ENCODE measurements at regions not wholly inside any gene's neighbourhood (a gene's known extent, or its start where the extent isn't known, plus 50 kb on each side); places are given as distances from the start of the nearest gene placed in this dataset.
"Not testable (repeated sequence)": the region's sequence is repeated elsewhere in the genome, so short reads cannot be mapped to it uniquely, and the experiment has no call there.

DNA sequence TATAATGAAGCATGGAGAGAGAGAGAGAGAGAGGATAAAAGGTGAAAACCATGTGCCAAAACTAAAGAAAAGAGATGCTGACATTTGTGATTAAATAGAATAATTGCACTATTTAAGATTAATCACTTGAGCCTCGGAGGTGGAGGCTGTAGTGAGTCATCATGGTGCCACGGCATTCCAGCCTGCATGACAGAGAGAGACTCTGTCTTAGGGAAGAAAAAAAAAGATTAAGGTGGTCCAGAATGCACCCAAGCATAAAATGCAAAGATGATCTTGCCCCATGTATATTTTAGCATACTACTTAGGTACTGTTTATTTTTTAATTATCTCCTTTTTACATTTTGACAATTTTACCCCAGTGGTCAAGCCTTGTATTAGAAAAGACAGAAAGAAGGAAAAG lies 742.5 kb downstream of the SPATA31A1 start:
- H3K36me3 Mint-ChIP-seq, result not testable (repeated sequence)

DNA sequence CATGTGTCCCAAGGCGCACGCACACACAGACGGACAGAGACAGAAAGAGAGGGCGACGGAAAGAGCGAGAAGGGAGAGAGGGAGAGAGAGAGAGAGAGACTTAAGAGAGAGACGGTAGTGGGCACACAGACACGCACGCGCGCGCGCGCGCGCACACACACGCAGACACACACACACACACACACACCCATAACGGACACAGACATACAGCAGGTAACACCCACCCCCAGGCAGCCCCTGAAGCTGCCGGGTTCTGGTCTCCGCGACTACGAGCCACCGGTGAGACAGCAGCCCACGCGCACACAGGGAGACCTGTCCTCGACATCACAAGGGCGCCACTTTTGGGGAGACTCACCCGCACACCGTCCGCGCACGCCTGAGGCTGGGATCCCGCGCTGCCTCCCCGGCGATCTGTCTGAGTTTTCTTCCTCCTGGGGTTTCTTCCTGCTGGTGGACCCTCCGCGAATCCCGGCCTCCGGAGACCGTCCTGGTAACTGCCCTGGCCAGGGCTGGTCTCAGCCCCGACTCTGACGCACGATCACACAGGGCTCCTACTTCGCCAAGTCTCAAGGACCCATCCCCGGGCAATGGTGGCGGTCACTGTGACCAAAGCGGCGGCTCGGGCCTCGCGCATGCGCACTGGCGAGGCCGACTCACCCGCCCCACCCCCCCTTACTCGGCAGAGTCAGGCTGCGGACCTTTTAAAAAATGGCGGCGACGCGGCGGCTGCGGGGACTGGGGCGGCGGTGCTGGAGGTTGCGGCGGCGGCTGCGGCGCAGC lies 750.7 kb downstream of the SPATA31A1 start:
- peak overlapping the region; percentile 97 to 98 for H3K27ac Mint-ChIP-seq
- peaks cover 4 to 11% of the 10 kb centered on the region in 2 donors for H3K36me3 Mint-ChIP-seq
- H3K9me3 Mint-ChIP-seq, result not testable (repeated sequence)
- peak; percentile 58 to 78 for ATAC-seq
- DNase-seq (ENCODE audit: low spot score in 2 of 2), result peak; percentile 61 to 84

More for the DNA sequence above, 742.5 kb downstream of the SPATA31A1 start:
- not testable (repeated sequence) for ATAC-seq; H3K27ac Mint-ChIP-seq; H3K9me3 Mint-ChIP-seq; DNase-seq (ENCODE audit: low spot score in 2 of 2)

- not testable (repeated sequence) for ATAC-seq, H3K9me3 Mint-ChIP-seq
- H3K27ac Mint-ChIP-seq, result peak overlapping the region in 1 of 2 donors; percentile 98
- peak in 1 of 2 donors; percentile 22 for DNase-seq (ENCODE audit: low spot score in 2 of 2)
- peaks cover 4 to 11% of the 10 kb centered on the region in 2 donors for H3K36me3 Mint-ChIP-seq
Measured at GRCh38 chr9:40106783-40107248, 751.3 kb downstream of the SPATA31A1 start.

GRCh38 chr9:40107251-40107650 lies 751.8 kb downstream of the SPATA31A1 start:
- ATAC-seq; H3K9me3 Mint-ChIP-seq; DNase-seq (ENCODE audit: low spot score in 2 of 2): not testable (repeated sequence)
- Mint-ChIP-seq H3K27ac (peak overlapping the region in 1 of 2 donors; percentile 98), H3K36me3 (peaks cover 4 to 11% of the 10 kb centered on the region in 2 donors)

DNA sequence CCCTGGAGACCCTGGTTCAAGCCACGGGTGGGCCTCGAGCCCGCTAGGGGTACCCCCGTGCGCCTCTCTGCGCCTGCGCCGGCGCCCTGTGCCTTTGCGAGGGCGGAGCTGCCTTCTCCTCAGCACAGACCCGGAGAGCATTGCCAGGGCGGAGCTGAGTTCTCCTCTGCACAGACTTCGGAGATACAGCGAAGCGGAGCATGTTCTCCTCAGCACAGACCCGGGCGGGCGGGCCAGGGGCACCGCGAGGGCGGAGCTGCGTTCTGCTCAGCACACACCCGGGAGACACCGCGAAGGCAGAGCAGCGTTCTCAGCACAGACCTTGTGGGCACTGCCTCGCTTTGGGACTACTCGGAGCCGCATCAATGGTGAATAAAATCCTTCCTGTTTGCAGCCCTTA lies 753.0 kb downstream of the SPATA31A1 start:
- not testable (repeated sequence) for H3K9me3 Mint-ChIP-seq; H3K27ac Mint-ChIP-seq; ATAC-seq; DNase-seq (ENCODE audit: low spot score in 2 of 2)
- H3K36me3 Mint-ChIP-seq, result peaks cover 4 to 11% of the 10 kb centered on the region in 2 donors

- not testable (repeated sequence) for DNase-seq (ENCODE audit: low spot score in 2 of 2); H3K27ac Mint-ChIP-seq; ATAC-seq; H3K36me3 Mint-ChIP-seq; H3K9me3 Mint-ChIP-seq
Measured at GRCh38 chr9:40110751-40111150, 755.3 kb downstream of the SPATA31A1 start.

- H3K27ac Mint-ChIP-seq; DNase-seq (ENCODE audit: low spot score in 2 of 2); H3K9me3 Mint-ChIP-seq: not testable (repeated sequence)
Measured at GRCh38 chr9:40111571-40111970, 756.1 kb downstream of the SPATA31A1 start.

GRCh38 chr9:40130598-40130997 lies 775.1 kb downstream of the SPATA31A1 start:
- ATAC-seq; H3K36me3 Mint-ChIP-seq; H3K9me3 Mint-ChIP-seq; H3K27ac Mint-ChIP-seq; DNase-seq (ENCODE audit: low spot score in 2 of 2): not testable (repeated sequence)

More at GRCh38 chr9:40111571-40111970, 756.1 kb downstream of the SPATA31A1 start:
- ATAC-seq, H3K36me3 Mint-ChIP-seq: not testable (repeated sequence)

DNA sequence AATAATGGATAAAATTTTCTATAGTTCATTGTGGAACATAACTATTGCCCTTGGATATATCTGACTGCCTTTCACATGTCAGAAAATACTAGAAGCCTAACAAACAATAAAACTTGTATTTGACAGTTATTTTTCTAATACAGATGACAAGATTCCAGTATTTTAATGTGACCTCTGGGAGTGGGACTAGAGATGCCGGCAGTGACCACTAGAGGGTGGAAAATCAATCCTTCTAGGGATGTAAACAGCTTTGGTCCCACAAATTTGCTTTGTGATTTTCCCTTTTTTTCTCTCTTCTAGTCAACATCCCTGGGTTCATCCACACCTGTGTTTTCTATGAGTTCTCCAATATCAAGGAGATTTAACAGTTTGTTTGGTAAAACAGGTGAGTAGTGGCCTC lies 813.7 kb downstream of the SPATA31A1 start:
- DNase-seq (ENCODE audit: low spot score in 2 of 2); H3K36me3 Mint-ChIP-seq; H3K27ac Mint-ChIP-seq; H3K9me3 Mint-ChIP-seq: not testable (repeated sequence)
- ATAC-seq, result peak in 1 of 2 donors; percentile 46

DNA sequence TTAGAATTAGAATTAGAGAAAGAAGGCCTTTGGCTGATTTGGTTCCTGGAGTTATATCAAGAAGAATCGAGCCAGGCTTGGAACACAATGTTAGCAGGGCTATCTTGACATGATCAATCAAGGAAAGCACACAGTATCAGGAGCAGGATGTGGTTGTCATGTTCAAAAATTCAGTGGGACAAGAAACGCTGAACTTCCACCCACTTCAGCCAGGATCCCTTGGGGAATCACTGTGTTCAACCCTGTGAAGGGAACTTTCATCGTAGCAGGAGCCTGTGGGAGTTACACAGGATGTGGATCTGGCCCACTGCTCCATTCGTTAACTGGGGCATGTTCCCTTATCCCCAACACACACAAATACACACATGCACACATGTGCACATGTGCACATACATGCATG lies 817.8 kb downstream of the SPATA31A1 start:
- H3K27ac Mint-ChIP-seq; H3K9me3 Mint-ChIP-seq; DNase-seq (ENCODE audit: low spot score in 2 of 2); ATAC-seq; H3K36me3 Mint-ChIP-seq: not testable (repeated sequence)

- DNase-seq (ENCODE audit: low spot score in 2 of 2); H3K27ac Mint-ChIP-seq; H3K36me3 Mint-ChIP-seq; ATAC-seq; H3K9me3 Mint-ChIP-seq: not testable (repeated sequence)
Measured at GRCh38 chr9:40174035-40174434, 818.6 kb downstream of the SPATA31A1 start.

DNA sequence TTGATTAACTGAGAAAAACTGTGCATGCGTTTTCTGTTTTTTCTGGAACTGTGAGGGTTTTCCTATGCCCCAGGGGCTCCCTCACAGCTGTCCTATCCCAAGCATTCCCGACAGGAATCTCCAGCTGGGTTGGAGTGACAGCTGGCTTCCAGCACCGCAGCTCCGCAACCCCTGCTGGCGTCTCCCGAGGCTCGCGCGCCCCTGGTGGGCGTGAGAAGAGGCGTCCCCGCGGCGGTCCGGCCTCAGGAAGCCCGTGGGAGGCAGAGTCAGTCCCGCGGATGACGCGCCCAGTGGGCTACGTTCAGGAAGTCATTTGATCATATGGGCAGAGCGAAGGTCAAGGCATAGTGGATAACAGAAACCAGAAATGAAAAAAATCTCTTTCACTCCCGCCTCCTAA lies 821.9 kb downstream of the SPATA31A1 start:
- H3K27ac Mint-ChIP-seq; ATAC-seq; H3K36me3 Mint-ChIP-seq; DNase-seq (ENCODE audit: low spot score in 2 of 2); H3K9me3 Mint-ChIP-seq: not testable (repeated sequence)

- H3K36me3 Mint-ChIP-seq; H3K9me3 Mint-ChIP-seq; DNase-seq (ENCODE audit: low spot score in 2 of 2); H3K27ac Mint-ChIP-seq; ATAC-seq: not testable (repeated sequence)
Measured at GRCh38 chr9:40191403-40191802, 835.9 kb downstream of the SPATA31A1 start.

DNA sequence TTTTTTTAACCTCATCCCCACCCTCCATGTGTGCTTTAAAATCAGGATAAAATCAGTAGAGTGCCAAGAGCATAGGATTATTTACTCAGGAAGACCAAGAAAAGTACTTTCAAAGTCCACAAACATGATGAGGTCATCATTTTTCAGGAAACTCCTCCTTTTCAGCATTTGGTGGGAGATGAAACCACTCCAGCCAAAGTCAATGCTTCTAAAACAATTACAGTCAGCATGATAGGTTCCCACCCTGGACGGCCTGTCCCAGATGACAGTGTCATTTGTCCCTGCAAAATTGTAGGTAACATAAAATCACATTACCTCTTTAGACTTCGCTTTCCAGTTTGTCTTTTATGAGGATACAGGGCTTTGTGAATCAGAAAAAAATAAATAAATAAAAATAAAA lies 836.7 kb downstream of the SPATA31A1 start:
- H3K9me3 Mint-ChIP-seq; ATAC-seq; DNase-seq (ENCODE audit: low spot score in 2 of 2); H3K36me3 Mint-ChIP-seq; H3K27ac Mint-ChIP-seq: not testable (repeated sequence)

- DNase-seq (ENCODE audit: low spot score in 2 of 2); ATAC-seq; H3K9me3 Mint-ChIP-seq; H3K27ac Mint-ChIP-seq; H3K36me3 Mint-ChIP-seq: not testable (repeated sequence)
Measured at GRCh38 chr9:40196165-40196714, 840.8 kb downstream of the SPATA31A1 start.

DNA sequence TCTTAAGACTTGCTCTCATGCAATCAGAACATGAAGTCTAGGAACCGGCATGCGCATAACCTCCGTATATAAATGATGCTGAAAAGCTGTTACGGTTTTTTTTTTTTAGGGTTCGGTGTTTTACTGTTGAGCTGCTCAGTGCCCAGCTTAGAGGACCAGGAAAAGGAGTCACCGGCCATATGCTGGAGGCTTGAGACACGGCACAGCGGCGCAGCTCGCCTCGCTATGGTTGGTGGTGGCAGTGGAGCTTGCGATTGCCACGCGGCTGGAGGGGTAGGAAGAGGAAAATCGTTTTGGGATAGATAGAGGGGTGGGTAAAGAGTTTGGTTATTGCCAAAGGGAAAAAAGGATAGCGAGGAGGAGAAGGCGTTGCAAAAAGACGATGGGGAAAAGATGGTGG lies 841.3 kb downstream of the SPATA31A1 start:
- H3K36me3 Mint-ChIP-seq; H3K9me3 Mint-ChIP-seq; H3K27ac Mint-ChIP-seq; ATAC-seq; DNase-seq (ENCODE audit: low spot score in 2 of 2): not testable (repeated sequence)

DNA sequence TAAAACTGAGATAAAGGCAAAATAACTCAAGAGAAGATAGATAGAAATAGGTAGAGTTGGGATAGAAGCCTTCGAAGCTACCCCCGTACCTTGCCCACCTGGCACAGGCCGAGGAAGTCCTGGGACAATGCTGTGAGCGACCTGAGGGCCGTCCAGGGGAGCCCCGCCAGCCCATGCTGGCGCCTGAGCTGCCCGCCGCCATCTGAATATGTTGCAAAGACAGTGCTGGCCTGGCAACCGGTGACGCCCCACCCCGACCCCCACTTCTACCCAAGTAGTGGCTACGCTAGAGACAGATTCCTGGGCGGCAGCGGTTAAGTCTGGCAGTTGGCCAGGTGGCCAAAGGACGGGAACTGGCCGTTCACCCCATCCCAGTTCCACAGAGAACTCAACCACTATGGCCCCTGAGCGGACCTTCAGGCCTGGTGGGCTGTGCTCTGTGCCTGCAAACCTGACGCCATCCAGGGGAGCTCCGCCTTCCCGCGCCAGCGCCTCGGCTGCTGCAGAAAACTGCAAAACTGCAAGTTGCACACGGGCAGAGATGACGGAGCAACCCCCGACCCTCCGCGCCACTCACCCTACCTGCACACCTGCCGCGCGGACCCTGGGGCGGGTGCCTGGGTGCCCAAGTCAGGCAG lies 866.2 kb downstream of the SPATA31A1 start:
- not testable (repeated sequence) for H3K36me3 Mint-ChIP-seq; DNase-seq (ENCODE audit: low spot score in 2 of 2); H3K9me3 Mint-ChIP-seq; H3K27ac Mint-ChIP-seq; ATAC-seq
